Colonic mucosa (tissue), 4 donors: ENCODE measurements at regions not wholly inside any gene's neighbourhood (a gene's known extent, or its start where the extent isn't known, plus 50 kb on each side); places are given as distances from the start of the nearest gene placed in this dataset.

Experiments
- DNase-seq: peaks from one replicate; pipeline ENCODE4 v3.0.0-alpha.2; 2020
- H3K27ac ChIP-seq: fragments of 200-600 bp; one replicate; pipeline ENCODE4 v1.8.0; 2021
- H3K27me3 ChIP-seq: fragments of 200-600 bp; one replicate; pipeline ENCODE4 v1.8.0; 2021
- H3K36me3 ChIP-seq: fragments of 200-600 bp; one replicate; pipeline ENCODE4 v1.8.0; 2021
- H3K4me1 ChIP-seq: fragments of 200-600 bp; one replicate; pipeline ENCODE4 v1.8.0; 2021; ENCODE audit warnings: mild to moderate bottlenecking
- H3K4me3 ChIP-seq: fragments of 200-600 bp; one replicate; pipeline ENCODE4 v1.8.0; 2021
- H3K9ac ChIP-seq, 2 donors: one replicate each; pipeline ENCODE4 v1.7.0; 2013; ENCODE audit warnings: control low read depth in 2 of 2, low read depth in 2 of 2, low read length in 2 of 2
- H3K9me3 ChIP-seq: fragments of 200-600 bp; one replicate; pipeline ENCODE4 v1.8.0; 2021
- CTCF ChIP-seq: fragments of 200-600 bp; IDR thresholded peaks from one replicate; pipeline ENCODE4 v1.8.0; 2022; ENCODE audit warnings: antibody characterized with exemption, mild to moderate bottlenecking
- intact Hi-C: fragments of 100-400 bp; cut with DNase I; formaldehyde crosslinking; loops from one replicate; pipeline ENCODE4 v1.14.1; 2022
- donor health status: healthy.
- donor health status: DM: no; HTN: no; CAD: no.
- donor health status: DM: no; HTN: no; CAD: no.

- no peaks in the 10 kb centered on the region for H3K4me1 ChIP-seq
- intact Hi-C loops = no loop called here
- H3K27ac ChIP-seq = no peak overlapping the region
- no peaks in the 10 kb centered on the region for H3K36me3 ChIP-seq
- TF ChIP-seq CTCF = no peak
- no peaks in the 10 kb centered on the region for H3K27me3 ChIP-seq
- DNase-seq = no peak
- H3K4me3 ChIP-seq = no peak overlapping the region
- H3K9me3 ChIP-seq = no peaks in the 10 kb centered on the region
- no peak overlapping the region for H3K9ac ChIP-seq
Observed at GRCh38 chr6:164401871-164402270, 907.5 kb downstream of the C6orf118 start.

DNA sequence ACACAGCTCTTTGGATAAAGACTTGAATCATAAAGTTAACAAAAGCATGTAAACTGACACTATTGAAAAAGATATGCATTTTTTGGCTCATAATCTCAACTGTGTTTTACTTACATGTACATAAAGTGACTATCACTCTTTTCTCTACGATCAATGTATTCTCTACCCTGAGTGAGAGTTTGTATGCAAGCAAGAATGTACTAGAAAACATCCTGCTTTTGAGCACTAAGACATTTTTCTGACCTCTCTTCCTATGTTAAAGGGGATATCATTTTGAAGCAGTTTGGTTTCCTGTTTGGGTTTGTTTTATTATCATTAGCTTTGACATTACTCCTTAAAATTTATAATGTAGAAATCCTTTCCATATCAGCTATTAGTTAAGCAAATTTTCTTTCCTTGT is 910.8 kb downstream of the C6orf118 start:
- H3K36me3 ChIP-seq = no peaks in the 10 kb centered on the region
- H3K9ac ChIP-seq = no peak overlapping the region
- H3K4me3 ChIP-seq = no peak overlapping the region
- no peak for DNase-seq
- no peaks in the 10 kb centered on the region for H3K4me1 ChIP-seq
- H3K9me3 ChIP-seq = no peaks in the 10 kb centered on the region
- H3K27me3 ChIP-seq = no peaks in the 10 kb centered on the region
- no peak for TF ChIP-seq CTCF
- H3K27ac ChIP-seq = no peak overlapping the region
- intact Hi-C loops = no loop called here

GRCh38 chr6:164396071-164397047 is 913.0 kb downstream of the C6orf118 start:
- no peaks in the 10 kb centered on the region for H3K9me3 ChIP-seq
- no peaks in the 10 kb centered on the region for H3K27me3 ChIP-seq
- H3K27ac ChIP-seq = no peak overlapping the region
- no peak overlapping the region for H3K4me3 ChIP-seq
- H3K36me3 ChIP-seq = no peaks in the 10 kb centered on the region
- H3K4me1 ChIP-seq = no peaks in the 10 kb centered on the region
- DNase-seq = no peak
- no peak for TF ChIP-seq CTCF
- intact Hi-C loops = no loop called here
- H3K9ac ChIP-seq = no peak overlapping the region

- Histone ChIP-seq H3K9me3 (no peaks in the 10 kb centered on the region), H3K36me3 (no peaks in the 10 kb centered on the region)
- intact Hi-C loops = no loop called here
Observed at GRCh38 chr6:164379795-164380194, 929.6 kb downstream of the C6orf118 start.

GRCh38 chr6:164378330-164378729 is 931.1 kb downstream of the C6orf118 start:
- intact Hi-C loops = no loop called here
- Histone ChIP-seq H3K36me3 (no peaks in the 10 kb centered on the region), H3K9ac (no peak overlapping the region), H3K9me3 (no peaks in the 10 kb centered on the region), H3K27me3 (no peaks in the 10 kb centered on the region), H3K27ac (no peak overlapping the region), H3K4me1 (no peaks in the 10 kb centered on the region), H3K4me3 (no peak overlapping the region)
- no peak for TF ChIP-seq CTCF
- no peak for DNase-seq

More at GRCh38 chr6:164379795-164380194, 929.6 kb downstream of the C6orf118 start:
- TF ChIP-seq CTCF = no peak
- no peak overlapping the region for H3K9ac ChIP-seq
- no peak for DNase-seq
- H3K27ac ChIP-seq = no peak overlapping the region
- H3K4me1 ChIP-seq = no peaks in the 10 kb centered on the region
- no peak overlapping the region for H3K4me3 ChIP-seq
- H3K27me3 ChIP-seq = no peaks in the 10 kb centered on the region
